ENCODE measurements at regions not wholly inside any gene's neighbourhood (a gene's known extent, or its start where the extent isn't known, plus 50 kb on each side); places are given as distances from the start of the nearest gene placed in this dataset.

DNA sequence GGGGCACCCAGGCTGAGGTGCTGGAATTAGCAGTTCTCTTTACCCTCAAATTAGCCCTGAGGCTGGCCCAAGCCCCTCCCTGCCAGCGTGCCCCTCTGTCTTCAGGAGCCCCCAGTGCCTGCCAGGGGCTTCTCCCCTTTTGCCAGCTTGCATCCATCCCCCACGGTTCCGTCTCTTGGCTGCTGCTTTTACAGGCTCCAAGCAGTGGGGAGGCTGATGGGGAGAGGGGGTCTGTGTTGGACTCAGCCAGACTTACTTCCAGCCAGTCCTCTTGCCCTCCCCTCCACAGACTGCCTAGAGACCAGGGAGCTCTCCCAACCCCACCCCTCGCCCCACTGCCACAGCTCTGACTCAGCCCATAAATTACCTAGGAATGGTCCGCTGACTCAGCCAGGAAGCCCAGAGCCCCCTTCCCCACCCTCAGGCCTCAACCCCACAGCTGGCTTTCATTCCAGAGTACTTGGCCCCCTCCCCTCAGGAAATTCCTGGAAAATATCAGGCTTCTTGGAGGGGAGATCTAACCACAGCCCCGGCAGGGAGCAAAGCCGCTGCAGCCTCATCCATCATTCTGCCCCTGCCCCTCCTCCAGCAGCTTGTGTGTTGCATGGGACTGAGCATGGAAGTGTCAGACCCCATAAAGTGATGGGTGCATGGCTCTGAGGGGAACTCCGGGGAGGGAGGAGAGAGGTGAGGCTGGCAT lies 184.6 kb downstream of the ZFP36L2 start (continued):
- TF ChIP-seq JUND (IDR thresholded peaks at IDR 0.05) (no peak), GABPA (IDR thresholded peaks at IDR 0.05 in 1 of 2, conservative IDR thresholded peaks at IDR 0.05 in 1 of 2) (no peak), ATF3 (IDR thresholded peaks at IDR 0.05) (no peak), MAX (IDR thresholded peaks at IDR 0.05) (no peak)

- no peak overlapping the region for H3K9ac ChIP-seq (ENCODE audit: low read depth in 1 of 2, low read length in 2 of 2)
- 95% methylated on average over 4 of the region's 4 CpGs for WGBS
- no peak for DNase-seq (ENCODE audit: low spot score)
- H3K4me3 ChIP-seq (ENCODE audit: low read depth in 1 of 3, low read length in 3 of 3), result no peak overlapping the region
- TF ChIP-seq ATF3 (IDR thresholded peaks at IDR 0.05) (no peak), REST (IDR thresholded peaks at IDR 0.05) (no peak), MAX (IDR thresholded peaks at IDR 0.05) (no peak), SP1 (IDR thresholded peaks at IDR 0.05) (no peak), FOXA2 (IDR thresholded peaks at IDR 0.05) (no peak), HNF4G (IDR thresholded peaks at IDR 0.05) (no peak), ZBTB33 (IDR thresholded peaks at IDR 0.05) (no peak), JUND (IDR thresholded peaks at IDR 0.05) (no peak), NR2F2 (IDR thresholded peaks at IDR 0.05) (no peak), RXRA (IDR thresholded peaks at IDR 0.05) (no peak), CTCF (IDR thresholded peaks at IDR 0.05; ENCODE audit: low read depth, low read length, missing input control) (no peak), GABPA (IDR thresholded peaks at IDR 0.05 in 1 of 2, conservative IDR thresholded peaks at IDR 0.05 in 1 of 2) (no peak), YY1 (IDR thresholded peaks at IDR 0.05) (no peak), RAD21 (IDR thresholded peaks at IDR 0.05) (no peak), TAF1 (conservative IDR thresholded peaks at IDR 0.05) (no peak), EGR1 (IDR thresholded peaks at IDR 0.05; ENCODE audit: low read depth in 2 of 2) (no peak), HNF4A (conservative IDR thresholded peaks at IDR 0.05) (no peak)
- no peaks in the 10 kb centered on the region for H3K27me3 ChIP-seq (ENCODE audit: control insufficient read depth in 4 of 4, insufficient read depth in 4 of 4, low read length in 3 of 4)
- peaks cover 0 to 4% (median 1%) of the 10 kb centered on the region in 4 donors for H3K4me1 ChIP-seq (ENCODE audit: control insufficient read depth in 4 of 4, insufficient read depth in 4 of 4, low read length in 3 of 4)
- H3K27ac ChIP-seq (ENCODE audit: low read depth in 1 of 2, low read length in 2 of 2), result no peak overlapping the region
- H3K9me3 ChIP-seq (ENCODE audit: control insufficient read depth in 4 of 4, low read length in 3 of 4), result no peaks in the 10 kb centered on the region
- H3K36me3 ChIP-seq (ENCODE audit: control insufficient read depth in 4 of 4, insufficient read depth in 3 of 4, low read depth in 1 of 4, low read length in 3 of 4), result no peaks in the 10 kb centered on the region
These were observed 185.2 kb downstream of the ZFP36L2 start for GRCh38 chr2:43041173-43041591.

Measured in liver (tissue), 8 donors.